ENCODE measurements at regions not wholly inside any gene's neighbourhood (a gene's known extent, or its start where the extent isn't known, plus 50 kb on each side); places are given as distances from the start of the nearest gene placed in this dataset.
A peak's percentile ranks its signal among the peaks of the same experiment; 100 is the strongest.

DNA sequence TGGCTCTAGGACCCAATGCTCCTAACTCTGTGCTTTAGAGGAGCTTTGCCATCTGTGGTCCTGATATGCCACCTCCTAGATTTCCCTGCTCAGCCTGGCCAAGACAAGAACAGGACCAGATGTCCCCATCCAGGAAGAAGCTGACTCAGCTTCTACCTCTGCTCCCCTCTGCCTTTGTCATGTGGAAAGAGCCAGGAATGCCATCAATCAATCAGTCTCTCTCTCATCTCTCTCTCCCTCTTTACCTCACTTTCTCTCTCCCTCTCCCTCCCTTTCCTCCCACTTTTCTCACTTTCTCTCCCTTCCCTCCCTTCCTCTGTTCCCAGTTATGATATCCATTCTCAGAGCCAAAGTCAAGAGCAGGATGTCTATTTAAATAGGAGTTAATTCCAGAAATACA, 892.5 kb upstream of the TMEM132C start:
- Histone ChIP-seq H3K36me3 (no peaks in the 10 kb centered on the region), H3K27ac (no peak overlapping the region), H3K4me3 (no peak overlapping the region), H3K4me1 (no peaks in the 10 kb centered on the region), H3K9me3 (no peaks in the 10 kb centered on the region), H3K27me3 (no peaks in the 10 kb centered on the region)
- no peak for DNase-seq
- intact Hi-C loops (cut with DNase I; ENCODE audit: low total_unique reads) (no loop called here), in situ Hi-C loops (cut with MboI; ENCODE audit: low sequenced_read_pairs in 4 of 4) (no loop called here)
- no peak for ATAC-seq
- no peak for TF ChIP-seq POLR2A (IDR thresholded peaks at IDR 0.05)
- TF ChIP-seq, protein P1, sequence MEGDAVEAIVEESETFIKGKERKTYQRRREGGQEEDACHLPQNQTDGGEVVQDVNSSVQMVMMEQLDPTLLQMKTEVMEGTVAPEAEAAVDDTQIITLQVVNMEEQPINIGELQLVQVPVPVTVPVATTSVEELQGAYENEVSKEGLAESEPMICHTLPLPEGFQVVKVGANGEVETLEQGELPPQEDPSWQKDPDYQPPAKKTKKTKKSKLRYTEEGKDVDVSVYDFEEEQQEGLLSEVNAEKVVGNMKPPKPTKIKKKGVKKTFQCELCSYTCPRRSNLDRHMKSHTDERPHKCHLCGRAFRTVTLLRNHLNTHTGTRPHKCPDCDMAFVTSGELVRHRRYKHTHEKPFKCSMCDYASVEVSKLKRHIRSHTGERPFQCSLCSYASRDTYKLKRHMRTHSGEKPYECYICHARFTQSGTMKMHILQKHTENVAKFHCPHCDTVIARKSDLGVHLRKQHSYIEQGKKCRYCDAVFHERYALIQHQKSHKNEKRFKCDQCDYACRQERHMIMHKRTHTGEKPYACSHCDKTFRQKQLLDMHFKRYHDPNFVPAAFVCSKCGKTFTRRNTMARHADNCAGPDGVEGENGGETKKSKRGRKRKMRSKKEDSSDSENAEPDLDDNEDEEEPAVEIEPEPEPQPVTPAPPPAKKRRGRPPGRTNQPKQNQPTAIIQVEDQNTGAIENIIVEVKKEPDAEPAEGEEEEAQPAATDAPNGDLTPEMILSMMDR (IDR thresholded peaks at IDR 0.05 in 4 of 5, conservative IDR thresholded peaks at IDR 0.05 in 1 of 5): no peak

DNA sequence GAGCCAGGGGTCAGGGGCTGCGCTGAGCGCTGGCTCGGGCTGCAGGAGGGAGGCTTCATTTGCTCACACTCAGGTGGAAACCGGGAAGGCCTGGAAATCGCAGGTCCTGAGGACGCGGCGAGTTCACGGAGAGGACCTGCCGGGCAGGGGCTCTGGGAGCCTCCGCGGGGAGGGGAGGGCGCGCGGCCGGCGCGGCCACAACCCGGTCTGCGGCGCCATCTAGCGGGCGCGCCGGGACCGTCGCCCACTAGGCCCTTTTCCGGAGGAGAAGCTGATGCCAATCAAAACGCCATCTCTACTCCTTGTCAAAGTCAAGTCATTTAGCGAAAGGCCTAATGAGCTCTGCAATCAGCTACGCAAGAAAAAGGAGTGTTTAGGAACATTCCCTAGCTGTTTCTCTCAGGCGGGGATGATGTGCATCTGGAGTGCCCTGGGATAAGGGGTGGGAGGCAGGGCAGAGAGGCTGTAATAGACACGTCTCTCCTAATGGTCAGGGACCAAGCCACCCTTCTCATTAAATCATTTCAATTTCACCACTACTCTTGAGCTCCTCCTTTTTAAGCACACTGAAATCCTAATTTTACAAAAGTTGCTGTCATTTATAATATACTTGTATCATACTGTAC, 885.8 kb upstream of the TMEM132C start:
- in situ Hi-C loops (cut with MboI; ENCODE audit: low sequenced_read_pairs in 4 of 4): loop anchor here in 1 of 4 donors (25.0 kb wide), 1 partner anchor 269 kb away; no protein-coding TSS in a partner anchor
- Histone ChIP-seq H3K27ac (no peak overlapping the region), H3K27me3 (no peaks in the 10 kb centered on the region), H3K9me3 (no peaks in the 10 kb centered on the region), H3K4me3 (no peak overlapping the region), H3K4me1 (no peaks in the 10 kb centered on the region), H3K36me3 (no peaks in the 10 kb centered on the region)
- no peak for ATAC-seq
- TF ChIP-seq, protein P1 (IDR thresholded peaks at IDR 0.05 in 4 of 5, conservative IDR thresholded peaks at IDR 0.05 in 1 of 5): peak in 4 of 5 experiments; percentile 39 to 60 (median 46)
- no peak for TF ChIP-seq POLR2A (IDR thresholded peaks at IDR 0.05)
- intact Hi-C loops (cut with DNase I; ENCODE audit: low total_unique reads): loop anchor here (1.0 kb wide), 1 partner anchor 273 kb away; no protein-coding TSS in a partner anchor
- DNase-seq: no peak

DNA sequence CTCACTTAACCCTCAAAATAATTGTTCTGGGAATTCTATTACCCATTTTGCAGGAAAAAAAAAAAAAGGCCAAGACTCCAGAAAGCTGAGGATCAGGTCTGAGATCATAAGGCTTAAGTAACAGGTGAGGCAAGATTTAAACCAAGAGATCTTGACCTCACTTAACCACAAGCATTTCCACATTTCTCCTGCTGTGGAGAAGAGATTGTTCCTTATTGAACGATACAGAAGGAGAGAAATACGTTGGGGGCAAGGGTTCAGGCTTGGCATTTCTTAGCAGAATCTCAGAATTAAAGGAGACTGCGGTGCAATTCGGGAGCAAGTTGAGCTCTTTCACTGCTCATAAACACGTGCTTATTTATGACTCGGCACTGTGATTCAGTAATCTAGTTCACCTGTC, 885.3 kb upstream of the TMEM132C start:
- in situ Hi-C loops (cut with MboI; ENCODE audit: low sequenced_read_pairs in 4 of 4): loop anchor here in 1 of 4 donors (25.0 kb wide), 1 partner anchor 269 kb away; no protein-coding TSS in a partner anchor
- TF ChIP-seq POLR2A (IDR thresholded peaks at IDR 0.05): no peak
- TF ChIP-seq, protein P1 (IDR thresholded peaks at IDR 0.05 in 4 of 5, conservative IDR thresholded peaks at IDR 0.05 in 1 of 5): no peak
- H3K4me1 ChIP-seq: no peaks in the 10 kb centered on the region
- intact Hi-C loops (cut with DNase I; ENCODE audit: low total_unique reads): loop anchor here (1.0 kb wide), 1 partner anchor 273 kb away; no protein-coding TSS in a partner anchor
- no peak for ATAC-seq
- no peak for DNase-seq
- H3K9me3 ChIP-seq: no peaks in the 10 kb centered on the region
- H3K36me3 ChIP-seq: no peaks in the 10 kb centered on the region
- no peak overlapping the region for H3K27ac ChIP-seq
- H3K27me3 ChIP-seq: no peaks in the 10 kb centered on the region
- H3K4me3 ChIP-seq: no peak overlapping the region

DNA sequence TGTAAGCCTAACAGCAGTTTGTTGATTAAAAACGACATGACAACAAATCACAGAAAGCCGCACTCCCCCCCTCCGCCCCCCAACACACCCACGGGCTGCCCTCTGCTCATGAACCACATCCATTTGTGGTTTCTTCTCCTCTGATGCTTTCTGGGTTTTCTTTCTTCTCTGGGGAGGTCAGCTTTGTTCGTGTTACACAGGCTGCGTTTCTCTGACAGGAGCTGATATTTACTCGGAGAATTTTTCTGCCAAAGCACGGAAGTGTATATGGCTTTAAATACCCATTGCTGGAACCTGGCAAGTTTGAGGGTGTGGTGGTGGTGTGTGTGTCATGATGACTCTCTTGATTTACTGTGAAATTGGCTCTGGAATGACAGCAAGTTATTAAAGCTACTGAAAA, 883.7 kb upstream of the TMEM132C start:
- DNase-seq (no peak), ATAC-seq (no peak)
- Histone ChIP-seq H3K4me1 (no peaks in the 10 kb centered on the region), H3K36me3 (no peaks in the 10 kb centered on the region), H3K27ac (no peak overlapping the region), H3K4me3 (no peak overlapping the region), H3K9me3 (no peaks in the 10 kb centered on the region), H3K27me3 (no peaks in the 10 kb centered on the region)
- in situ Hi-C loops (cut with MboI; ENCODE audit: low sequenced_read_pairs in 4 of 4): loop anchor here in 1 of 4 donors (25.0 kb wide), 1 partner anchor 271 kb away; no protein-coding TSS in a partner anchor
- TF ChIP-seq POLR2A (IDR thresholded peaks at IDR 0.05): no peak
- TF ChIP-seq, protein P1 (IDR thresholded peaks at IDR 0.05 in 4 of 5, conservative IDR thresholded peaks at IDR 0.05 in 1 of 5): no peak
- intact Hi-C loops (cut with DNase I; ENCODE audit: low total_unique reads): no loop called here

All from gastrocnemius medialis (tissue), 4 donors.